Panc1 (cell line): ENCODE measurements at regions not wholly inside any gene's neighbourhood (a gene's known extent, or its start where the extent isn't known, plus 50 kb on each side); places are given as distances from the start of the nearest gene placed in this dataset.

ENCODE experiments used
- ATAC-seq: fragments of 200-7000 bp; cut with Tn5 transposase; 2 replicates; pipeline ENCODE4 v1.9.1; 2020; ENCODE audit warnings: mild to moderate bottlenecking, moderate library complexity
- BruUV-seq: library from RNA; stranded (reverse); fragments of 400-500 nt; replicated peaks from 2 replicates; lab custom pipeline; 2021; lab: Mats Ljungman, UMichigan
- CTCF ChIA-PET: fragments of 300-600 bp; sonication (Branson Sonifier 250); formaldehyde crosslinking; loops from one replicate; lab custom pipeline; 2022; ENCODE audit warnings: antibody characterized with exemption; lab: Charles Lee
- POLR2A ChIA-PET: fragments of 300-600 bp; sonication (Branson Sonifier 250); formaldehyde crosslinking; loops from one replicate; lab custom pipeline; 2022; ENCODE audit warnings: antibody characterized with exemption; lab: Charles Lee
- DNase-seq: peaks from one replicate; pipeline ENCODE4 v3.0.0-alpha.2; 2010; ENCODE audit warnings: low read depth, low spot score
- H3K27ac ChIP-seq: 2 replicates; pipeline ENCODE4 v1.5.1; 2011; ENCODE audit warnings: mild to moderate bottlenecking, low read length, inconsistent platforms
- H3K27me3 ChIP-seq: fragments of 200-500 bp; sonication (Bioruptor generic); 2 replicates; pipeline ENCODE4 v1.6.0; 2014; ENCODE audit warnings: low read length, inconsistent platforms; ENCODE audit not compliant: control insufficient read depth, insufficient read depth
- H3K36me3 ChIP-seq: fragments of 200-500 bp; sonication (Bioruptor generic); 2 replicates; pipeline ENCODE4 v1.5.1; 2014; ENCODE audit warnings: inconsistent platforms, mild to moderate bottlenecking, low read length, moderate library complexity; ENCODE audit not compliant: control insufficient read depth, insufficient read depth
- H3K4me1 ChIP-seq: 2 replicates; pipeline ENCODE4 v1.5.1; 2011; ENCODE audit warnings: inconsistent platforms, mild to moderate bottlenecking, low read length, moderate library complexity; ENCODE audit not compliant: control insufficient read depth, insufficient read depth
- H3K4me3 ChIP-seq, 2 experiments: 2 replicates each; pipeline ENCODE4 v1.5.1; 2011 to 2012; ENCODE audit warnings: low read depth in 2 of 2, low read length in 2 of 2, mild to moderate bottlenecking in 2 of 2, inconsistent platforms in 1 of 2, moderate library complexity in 1 of 2
- H3K9me3 ChIP-seq: fragments of 200-500 bp; sonication (Bioruptor generic); 2 replicates; pipeline ENCODE4 v1.5.1; 2014; ENCODE audit warnings: low read depth, mild to moderate bottlenecking, inconsistent platforms, low read length, moderate library complexity; ENCODE audit not compliant: control insufficient read depth, insufficient read depth
- POLR2AphosphoS5 ChIP-seq: IDR thresholded peaks from 2 replicates; pipeline ENCODE4 v1.6.1; 2012; ENCODE audit warnings: mild to moderate bottlenecking, low read depth, low read length, moderate library complexity
- REST ChIP-seq, 2 experiments: IDR thresholded peaks; 2 replicates each; pipeline ENCODE4 v1.6.1; 2011 to 2012; ENCODE audit warnings: low read depth in 2 of 2, control low read depth in 1 of 2, low read length in 1 of 2, mild to moderate bottlenecking in 1 of 2, moderate library complexity in 1 of 2; ENCODE audit not compliant: insufficient read depth in 1 of 2
- SIN3A ChIP-seq: IDR thresholded peaks from 2 replicates; pipeline ENCODE4 v1.6.1; 2012; ENCODE audit warnings: low read depth, mild to moderate bottlenecking, low read length, moderate library complexity, borderline replicate concordance; ENCODE audit not compliant: insufficient read depth
- TCF7L2 ChIP-seq: IDR thresholded peaks from 2 replicates; pipeline ENCODE4 v1.6.1; 2011; ENCODE audit warnings: mild to moderate bottlenecking, low read depth, low read length, inconsistent platforms
- in situ Hi-C: cut with HindIII; loops from 2 replicates; pipeline ENCODE4 v1.10.0; 2016; ENCODE audit warnings: low sequenced_read_pairs, low pct_unique_long_range_greater_than_20kb
- intact Hi-C: fragments of 100-400 bp; cut with micrococcal nuclease; formaldehyde crosslinking; loops from one replicate; pipeline ENCODE4 v1.10.0; 2022; ENCODE audit not compliant: unreplicated experiment
- TF ChIP-seq, protein P1 (sequence below): fragments of 450-650 bp; IDR thresholded peaks from 2 replicates; pipeline ENCODE4 v1.5.1; 2017; ENCODE audit warnings: mild to moderate bottlenecking

- Histone ChIP-seq H3K4me3 (no peak overlapping the region), H3K27me3 (no peaks in the 10 kb centered on the region), H3K9me3 (no peaks in the 10 kb centered on the region), H3K27ac (no peak overlapping the region), H3K4me1 (no peaks in the 10 kb centered on the region; the same call in 1 of the 2 replicates), H3K36me3 (no peaks in the 10 kb centered on the region; the same call in 1 of the 2 replicates)
- DNase-seq (no peak), ATAC-seq (no peak)
- no TSS peak for BruUV-seq
- CTCF ChIA-PET = no interaction called here
- POLR2A ChIA-PET = no interaction called here
- intact Hi-C loops = no loop called here
- TF ChIP-seq REST (IDR thresholded peaks at IDR 0.05; ENCODE audit: insufficient read depth in 1 of 2, low read depth in 2 of 2, low read length in 1 of 2) (no peak), POLR2AphosphoS5 (no peak), SIN3A (no peak), TCF7L2 (no peak)
- TF ChIP-seq, protein P1, sequence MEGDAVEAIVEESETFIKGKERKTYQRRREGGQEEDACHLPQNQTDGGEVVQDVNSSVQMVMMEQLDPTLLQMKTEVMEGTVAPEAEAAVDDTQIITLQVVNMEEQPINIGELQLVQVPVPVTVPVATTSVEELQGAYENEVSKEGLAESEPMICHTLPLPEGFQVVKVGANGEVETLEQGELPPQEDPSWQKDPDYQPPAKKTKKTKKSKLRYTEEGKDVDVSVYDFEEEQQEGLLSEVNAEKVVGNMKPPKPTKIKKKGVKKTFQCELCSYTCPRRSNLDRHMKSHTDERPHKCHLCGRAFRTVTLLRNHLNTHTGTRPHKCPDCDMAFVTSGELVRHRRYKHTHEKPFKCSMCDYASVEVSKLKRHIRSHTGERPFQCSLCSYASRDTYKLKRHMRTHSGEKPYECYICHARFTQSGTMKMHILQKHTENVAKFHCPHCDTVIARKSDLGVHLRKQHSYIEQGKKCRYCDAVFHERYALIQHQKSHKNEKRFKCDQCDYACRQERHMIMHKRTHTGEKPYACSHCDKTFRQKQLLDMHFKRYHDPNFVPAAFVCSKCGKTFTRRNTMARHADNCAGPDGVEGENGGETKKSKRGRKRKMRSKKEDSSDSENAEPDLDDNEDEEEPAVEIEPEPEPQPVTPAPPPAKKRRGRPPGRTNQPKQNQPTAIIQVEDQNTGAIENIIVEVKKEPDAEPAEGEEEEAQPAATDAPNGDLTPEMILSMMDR = no peak
- in situ Hi-C loops = no loop called here
Observed at GRCh38 chr18:39802648-39803229, 2152.3 kb upstream of the PIK3C3 start.

- in situ Hi-C loops = no loop called here
- ChIA-PET CTCF (no interaction called here), POLR2A (no interaction called here)
- Histone ChIP-seq H3K27ac (no peak overlapping the region), H3K27me3 (no peaks in the 10 kb centered on the region), H3K4me3 (no peak overlapping the region), H3K9me3 (no peaks in the 10 kb centered on the region), H3K4me1 (no peaks in the 10 kb centered on the region; the same call in 1 of the 2 replicates), H3K36me3 (no peaks in the 10 kb centered on the region; the same call in 1 of the 2 replicates)
- no peak for ATAC-seq
- DNase-seq = no peak
- no TSS peak for BruUV-seq
- intact Hi-C loops = no loop called here
- TF ChIP-seq, protein P1 = no peak
- TF ChIP-seq POLR2AphosphoS5 = no peak
- no peak for TF ChIP-seq TCF7L2
- no peak for TF ChIP-seq SIN3A
- no peak for TF ChIP-seq REST (IDR thresholded peaks at IDR 0.05; ENCODE audit: insufficient read depth in 1 of 2, low read depth in 2 of 2, low read length in 1 of 2)
Observed at GRCh38 chr18:39801848-39802247, 2153.2 kb upstream of the PIK3C3 start.
